ENCODE measurements at regions not wholly inside any gene's neighbourhood (a gene's known extent, or its start where the extent isn't known, plus 50 kb on each side); places are given as distances from the start of the nearest gene placed in this dataset.

- no peak for TF ChIP-seq REST (IDR thresholded peaks at IDR 0.05; ENCODE audit: borderline replicate concordance in 1 of 2, low read depth in 1 of 2, low read length in 2 of 2)
- no peak for TF ChIP-seq BCL3 (CRISPR knock-in tag; IDR thresholded peaks at IDR 0.05)
- TF ChIP-seq ADNP (CRISPR knock-in tag; IDR thresholded peaks at IDR 0.05), result no peak
- no peak for TF ChIP-seq STAG1 (CRISPR knock-in tag; IDR thresholded peaks at IDR 0.05)
- no peak for TF ChIP-seq FOXK2 (IDR thresholded peaks at IDR 0.05)
- TF ChIP-seq GFI1 (CRISPR knock-in tag; IDR thresholded peaks at IDR 0.05; ENCODE audit: borderline replicate concordance), result no peak
- no peak for TF ChIP-seq RBFOX2 (IDR thresholded peaks at IDR 0.05; ENCODE audit: low read depth, low read length)
- TF ChIP-seq ZNF768 (CRISPR knock-in tag; IDR thresholded peaks at IDR 0.05), result no peak
- TF ChIP-seq RAD21 (CRISPR knock-in tag; IDR thresholded peaks at IDR 0.05), result no peak
- no peak for TF ChIP-seq SNRNP70 (IDR thresholded peaks at IDR 0.05; ENCODE audit: low read depth, low read length)
- no peak for TF ChIP-seq ZNF121 (CRISPR knock-in tag; IDR thresholded peaks at IDR 0.05)
- no peak for TF ChIP-seq ZBTB7B (CRISPR knock-in tag; IDR thresholded peaks at IDR 0.05)
Measured at GRCh38 chr17:77856551-77857305, 101.8 kb upstream of the TNRC6C start (continued).

Measured in HepG2 (cell line).